Astrocyte (in vitro differentiated cells and primary cell): ENCODE measurements at regions not wholly inside any gene's neighbourhood (a gene's known extent, or its start where the extent isn't known, plus 50 kb on each side); places are given as distances from the start of the nearest gene placed in this dataset.

ENCODE experiments used
- DNase-seq: peaks from one replicate; pipeline ENCODE4 v3.0.0-alpha.2; 2010; ENCODE audit warnings: low read depth
- FAIRE-seq: peaks from 2 replicates; lab custom pipeline; 2011; peaks lifted over from hg19 to GRCh38; lab: Jason Lieb, UNC
- H2AFZ ChIP-seq: 2 replicates; pipeline ENCODE4 v1.6.0; 2012; ENCODE audit warnings: low read depth, low read length, inconsistent platforms
- H3K27ac ChIP-seq: 2 replicates; pipeline ENCODE4 v1.5.1; 2011; ENCODE audit warnings: low read depth, low read length, inconsistent platforms
- H3K27me3 ChIP-seq: 2 replicates; pipeline ENCODE4 v1.6.0; 2011; ENCODE audit warnings: low read length, inconsistent platforms; ENCODE audit not compliant: insufficient read depth
- H3K36me3 ChIP-seq: 2 replicates; pipeline ENCODE4 v1.5.1; 2011; ENCODE audit warnings: low read length, inconsistent platforms; ENCODE audit not compliant: insufficient read depth
- H3K4me1 ChIP-seq: 2 replicates; pipeline ENCODE4 v1.5.1; 2011; ENCODE audit warnings: low read length, inconsistent platforms; ENCODE audit not compliant: insufficient read depth
- H3K4me2 ChIP-seq: 2 replicates; pipeline ENCODE4 v1.6.0; 2012; ENCODE audit warnings: low read length, inconsistent platforms
- H3K4me3 ChIP-seq: 2 replicates; pipeline ENCODE4 v1.5.1; 2011; ENCODE audit warnings: low read depth, mild to moderate bottlenecking, low read length, inconsistent platforms; ENCODE audit not compliant: insufficient read depth
- H3K79me2 ChIP-seq: 2 replicates; pipeline ENCODE4 v1.6.0; 2012; ENCODE audit warnings: mild to moderate bottlenecking, low read length, inconsistent platforms; ENCODE audit not compliant: insufficient read depth
- H3K9ac ChIP-seq: 2 replicates; pipeline ENCODE4 v1.6.0; 2012; ENCODE audit warnings: mild to moderate bottlenecking, low read length, inconsistent platforms
- H3K9me3 ChIP-seq: 2 replicates; pipeline ENCODE4 v1.5.1; 2012; ENCODE audit warnings: low read depth, mild to moderate bottlenecking, low read length, inconsistent platforms; ENCODE audit not compliant: insufficient read depth
- H4K20me1 ChIP-seq: 2 replicates; pipeline ENCODE4 v1.6.0; 2012; ENCODE audit warnings: low read length, inconsistent platforms; ENCODE audit not compliant: insufficient read depth
- H3K27ac Mint-ChIP-seq: one replicate; pipeline ENCODE4 v1.8.0; 2021; ENCODE audit warnings: mild to moderate bottlenecking, mixed read lengths; ENCODE audit not compliant: unreplicated experiment
- H3K27me3 Mint-ChIP-seq: one replicate; pipeline ENCODE4 v1.8.0; 2021; ENCODE audit warnings: low read depth, mixed read lengths; ENCODE audit not compliant: unreplicated experiment
- H3K36me3 Mint-ChIP-seq: one replicate; pipeline ENCODE4 v1.8.0; 2021; ENCODE audit warnings: low read depth, mixed read lengths; ENCODE audit not compliant: unreplicated experiment
- H3K4me1 Mint-ChIP-seq: one replicate; pipeline ENCODE4 v1.8.0; 2021; ENCODE audit warnings: low read depth, mixed read lengths; ENCODE audit not compliant: unreplicated experiment
- H3K4me3 Mint-ChIP-seq: one replicate; pipeline ENCODE4 v1.8.0; 2021; ENCODE audit warnings: mild to moderate bottlenecking, moderate library complexity, mixed read lengths; ENCODE audit not compliant: unreplicated experiment
- H3K9me3 Mint-ChIP-seq: one replicate; pipeline ENCODE4 v1.8.0; 2021; ENCODE audit warnings: mild to moderate bottlenecking, mixed read lengths; ENCODE audit not compliant: unreplicated experiment
- EZH2 ChIP-seq: IDR thresholded peaks from 2 replicates; pipeline ENCODE4 v1.6.1; 2012; ENCODE audit warnings: mild to moderate bottlenecking, low read length, inconsistent platforms; ENCODE audit not compliant: insufficient read depth
- TF ChIP-seq, protein P1 (sequence below): IDR thresholded peaks from 2 replicates; pipeline ENCODE4 v1.5.1; 2011; ENCODE audit warnings: low read depth, mild to moderate bottlenecking, inconsistent platforms, low read length, moderate library complexity; ENCODE audit not compliant: insufficient read depth

DNA sequence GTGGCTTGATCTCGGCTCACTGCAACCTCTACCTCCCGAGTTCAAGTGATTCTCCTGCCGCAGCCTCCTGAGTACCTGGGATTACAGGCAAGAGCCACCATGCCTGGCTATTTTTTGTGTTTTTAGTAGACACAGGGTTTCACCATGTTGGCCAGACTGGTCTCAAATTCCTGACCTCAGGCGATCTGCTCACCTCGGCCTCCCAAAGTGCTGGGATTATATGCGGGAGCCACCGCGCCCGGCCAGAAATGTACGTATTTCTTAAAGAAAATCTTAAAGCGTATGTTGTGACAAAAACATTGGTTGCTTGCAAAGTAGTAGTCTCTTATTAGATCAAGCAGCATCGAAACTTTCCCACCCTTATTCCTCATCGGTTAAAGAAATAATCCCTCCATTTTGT lies 748.9 kb upstream of the NR2F2 start:
- Mint-ChIP-seq H3K27ac (no peak overlapping the region), H3K4me1 (no peaks in the 10 kb centered on the region), H3K4me3 (no peak overlapping the region), H3K9me3 (no peaks in the 10 kb centered on the region), H3K36me3 (no peaks in the 10 kb centered on the region), H3K27me3 (peaks cover 2% of the 10 kb centered on the region)
- no peak overlapping the region for H2AFZ ChIP-seq
- no peaks in the 10 kb centered on the region for H3K27me3 ChIP-seq
- no peak overlapping the region for H3K9ac ChIP-seq
- no peak overlapping the region for H3K27ac ChIP-seq
- no peak overlapping the region for H3K4me2 ChIP-seq
- H3K79me2 ChIP-seq, result no peaks in the 10 kb centered on the region
- no peaks in the 10 kb centered on the region for H4K20me1 ChIP-seq
- H3K9me3 ChIP-seq, result no peaks in the 10 kb centered on the region
- no peaks in the 10 kb centered on the region for H3K4me1 ChIP-seq
- TF ChIP-seq, protein P1, sequence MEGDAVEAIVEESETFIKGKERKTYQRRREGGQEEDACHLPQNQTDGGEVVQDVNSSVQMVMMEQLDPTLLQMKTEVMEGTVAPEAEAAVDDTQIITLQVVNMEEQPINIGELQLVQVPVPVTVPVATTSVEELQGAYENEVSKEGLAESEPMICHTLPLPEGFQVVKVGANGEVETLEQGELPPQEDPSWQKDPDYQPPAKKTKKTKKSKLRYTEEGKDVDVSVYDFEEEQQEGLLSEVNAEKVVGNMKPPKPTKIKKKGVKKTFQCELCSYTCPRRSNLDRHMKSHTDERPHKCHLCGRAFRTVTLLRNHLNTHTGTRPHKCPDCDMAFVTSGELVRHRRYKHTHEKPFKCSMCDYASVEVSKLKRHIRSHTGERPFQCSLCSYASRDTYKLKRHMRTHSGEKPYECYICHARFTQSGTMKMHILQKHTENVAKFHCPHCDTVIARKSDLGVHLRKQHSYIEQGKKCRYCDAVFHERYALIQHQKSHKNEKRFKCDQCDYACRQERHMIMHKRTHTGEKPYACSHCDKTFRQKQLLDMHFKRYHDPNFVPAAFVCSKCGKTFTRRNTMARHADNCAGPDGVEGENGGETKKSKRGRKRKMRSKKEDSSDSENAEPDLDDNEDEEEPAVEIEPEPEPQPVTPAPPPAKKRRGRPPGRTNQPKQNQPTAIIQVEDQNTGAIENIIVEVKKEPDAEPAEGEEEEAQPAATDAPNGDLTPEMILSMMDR, result no peak
- no peak for TF ChIP-seq EZH2
- H3K4me3 ChIP-seq, result no peak overlapping the region
- no peak for FAIRE-seq
- no peaks in the 10 kb centered on the region for H3K36me3 ChIP-seq
- DNase-seq, result no peak

- H3K27ac Mint-ChIP-seq, result no peak overlapping the region
- H3K27me3 ChIP-seq, result no peaks in the 10 kb centered on the region
- no peaks in the 10 kb centered on the region for H4K20me1 ChIP-seq
- H3K4me2 ChIP-seq, result no peak overlapping the region
- no peak overlapping the region for H3K9ac ChIP-seq
- no peak overlapping the region for H3K27ac ChIP-seq
- no peaks in the 10 kb centered on the region for H3K9me3 Mint-ChIP-seq
- FAIRE-seq (no peak), DNase-seq (no peak)
- TF ChIP-seq EZH2, result no peak
- TF ChIP-seq, protein P1, result no peak
- no peaks in the 10 kb centered on the region for H3K36me3 Mint-ChIP-seq
- no peaks in the 10 kb centered on the region for H3K9me3 ChIP-seq
- H2AFZ ChIP-seq, result no peak overlapping the region
- no peak overlapping the region for H3K4me3 ChIP-seq
- no peaks in the 10 kb centered on the region for H3K4me1 ChIP-seq
- no peaks in the 10 kb centered on the region for H3K36me3 ChIP-seq
- H3K27me3 Mint-ChIP-seq, result peaks cover 2% of the 10 kb centered on the region
- H3K79me2 ChIP-seq, result no peaks in the 10 kb centered on the region
- H3K4me1 Mint-ChIP-seq, result no peaks in the 10 kb centered on the region
- H3K4me3 Mint-ChIP-seq, result no peak overlapping the region
Measured at GRCh38 chr15:95584088-95584487, 746.4 kb upstream of the NR2F2 start.

DNA sequence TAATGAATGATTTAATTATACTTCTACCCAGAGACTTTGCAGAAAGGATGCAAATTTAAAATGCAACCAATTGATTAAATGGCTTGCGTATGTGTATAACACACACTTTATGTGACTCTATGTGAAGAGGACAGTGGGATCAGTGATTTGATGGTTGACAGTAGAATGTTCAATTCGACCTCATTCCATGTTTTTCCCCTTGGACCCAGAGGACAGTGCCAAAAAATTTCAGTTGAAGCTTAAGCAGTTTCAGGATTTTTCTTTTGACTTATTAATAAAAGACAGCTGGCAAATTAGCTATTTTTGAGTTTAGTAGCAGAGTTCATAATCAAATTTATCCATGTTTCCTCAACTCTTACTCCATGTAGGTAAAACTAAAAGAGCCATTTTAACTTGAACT lies 742.4 kb upstream of the NR2F2 start:
- Histone ChIP-seq H3K4me1 (no peaks in the 10 kb centered on the region), H4K20me1 (no peaks in the 10 kb centered on the region), H3K9me3 (no peaks in the 10 kb centered on the region), H3K27ac (no peak overlapping the region), H3K36me3 (no peaks in the 10 kb centered on the region), H3K79me2 (no peaks in the 10 kb centered on the region), H3K27me3 (no peaks in the 10 kb centered on the region), H2AFZ (no peak overlapping the region), H3K4me3 (no peak overlapping the region), H3K4me2 (no peak overlapping the region), H3K9ac (no peak overlapping the region)
- H3K27ac Mint-ChIP-seq, result no peak overlapping the region
- DNase-seq (no peak), FAIRE-seq (no peak)
- no peak for TF ChIP-seq EZH2
- TF ChIP-seq, protein P1, result no peak
- peaks cover 2% of the 10 kb centered on the region for H3K9me3 Mint-ChIP-seq
- no peaks in the 10 kb centered on the region for H3K4me1 Mint-ChIP-seq
- no peaks in the 10 kb centered on the region for H3K27me3 Mint-ChIP-seq
- H3K36me3 Mint-ChIP-seq, result no peaks in the 10 kb centered on the region
- H3K4me3 Mint-ChIP-seq, result no peak overlapping the region
